Endothelial cell of umbilical vein (primary cell): ENCODE measurements at regions not wholly inside any gene's neighbourhood (a gene's known extent, or its start where the extent isn't known, plus 50 kb on each side); places are given as distances from the start of the nearest gene placed in this dataset.

Experiments used
- BruUV-seq: library from RNA; stranded (reverse); fragments of 400-500 nt; replicated peaks from 2 replicates; lab custom pipeline; 2021; lab: Mats Ljungman, UMichigan
- CTCF ChIA-PET: fragments of 300-600, 350-600 bp; sonication (Branson Sonifier 250); formaldehyde crosslinking; loops from one replicate; lab custom pipeline; 2021; ENCODE audit warnings: antibody characterized with exemption, inconsistent platforms; lab: Charles Lee
- POLR2A ChIA-PET: fragments of 300-600, 350-600 bp; sonication (Branson Sonifier 250); formaldehyde crosslinking; loops from one replicate; lab custom pipeline; 2021; ENCODE audit warnings: antibody characterized with exemption, inconsistent platforms; lab: Charles Lee
- DNase-seq: peaks from one replicate; pipeline ENCODE4 v3.0.0-alpha.2; 2011; ENCODE audit warnings: low read depth, low spot score
- FAIRE-seq: peaks from 2 replicates; lab custom pipeline; 2011; peaks lifted over from hg19 to GRCh38; lab: Jason Lieb, UNC
- H2AFZ ChIP-seq: 2 replicates; pipeline ENCODE4 v1.6.0; 2012; ENCODE audit warnings: low read depth, low read length, control low read depth, inconsistent platforms
- H3K27ac ChIP-seq: 2 replicates; pipeline ENCODE4 v1.5.1; 2011; ENCODE audit warnings: low read depth, mild to moderate bottlenecking, control low read depth, low read length, moderate library complexity; ENCODE audit not compliant: insufficient read depth
- H3K27me3 ChIP-seq, 2 experiments: 2 replicates each; pipeline versions ENCODE4 v1.6.0 to v1.6.1; 2011; ENCODE audit warnings: low read length in 2 of 2, mixed read lengths in 1 of 2; ENCODE audit not compliant: control insufficient read depth in 2 of 2, insufficient read depth in 2 of 2
- H3K36me3 ChIP-seq, 2 experiments: 2 replicates in 1 of 2; 3 replicates in 1 of 2; pipeline ENCODE4 v1.5.1; 2011; ENCODE audit warnings: low read length in 2 of 2, mild to moderate bottlenecking in 1 of 2, moderate library complexity in 1 of 2; ENCODE audit not compliant: control insufficient read depth in 2 of 2, insufficient read depth in 2 of 2; ENCODE audit errors: extremely low read depth in 1 of 2
- H3K4me1 ChIP-seq: 3 replicates; pipeline ENCODE4 v1.5.1; 2011; ENCODE audit warnings: mild to moderate bottlenecking, low read length; ENCODE audit not compliant: control insufficient read depth, insufficient read depth; ENCODE audit errors: extremely low read depth
- H3K4me2 ChIP-seq: 2 replicates; pipeline ENCODE4 v1.6.1; 2011; ENCODE audit warnings: low read length, control low read depth, mixed read lengths; ENCODE audit not compliant: insufficient read depth
- H3K4me3 ChIP-seq, 3 experiments: fragments of 200-600 bp in 1 of 3; sonication (generic), shearing (Covaris generic) in 1 of 3; replicated peaks in 1 of 3; 2 replicates each; pipeline ENCODE4 v1.5.1; 2011 to 2016; ENCODE audit warnings: control low read depth in 3 of 3, low read length in 3 of 3, mild to moderate bottlenecking in 2 of 3, inconsistent platforms in 1 of 3, low read depth in 1 of 3, moderate library complexity in 1 of 3; ENCODE audit not compliant: insufficient read depth in 1 of 3
- H3K79me2 ChIP-seq: 2 replicates; pipeline ENCODE4 v1.6.0; 2012; ENCODE audit warnings: low read length, inconsistent platforms; ENCODE audit not compliant: control insufficient read depth, insufficient read depth
- H3K9ac ChIP-seq: replicated peaks from 2 replicates; pipeline ENCODE3; 2011; ENCODE audit warnings: low read length, control low read depth; ENCODE audit not compliant: insufficient read depth; ENCODE audit errors: extremely low read depth
- H3K9me1 ChIP-seq: replicated peaks from 3 replicates; pipeline ENCODE4 v1.6.0; 2011; ENCODE audit warnings: mild to moderate bottlenecking, low read length; ENCODE audit not compliant: control insufficient read depth, insufficient read depth; ENCODE audit errors: extremely low read depth
- H3K9me3 ChIP-seq: replicated peaks from 2 replicates; pipeline ENCODE4 v1.5.1; 2012; ENCODE audit warnings: low read length, inconsistent platforms; ENCODE audit not compliant: control insufficient read depth, insufficient read depth
- H4K20me1 ChIP-seq: replicated peaks from 2 replicates; pipeline ENCODE3; 2011; ENCODE audit warnings: mild to moderate bottlenecking, low read length; ENCODE audit not compliant: control insufficient read depth, insufficient read depth; ENCODE audit errors: extremely low read depth
- EZH2 ChIP-seq: IDR thresholded peaks from 2 replicates; pipeline ENCODE4 v1.6.1; 2012; ENCODE audit warnings: borderline replicate concordance, low read depth, mild to moderate bottlenecking, moderate library complexity, low read length, inconsistent platforms; ENCODE audit not compliant: severe bottlenecking
- FOS ChIP-seq: IDR thresholded peaks from 2 replicates; pipeline ENCODE4 v1.6.1; 2011; ENCODE audit warnings: mild to moderate bottlenecking, low read length, moderate library complexity, borderline replicate concordance; ENCODE audit not compliant: insufficient read depth
- GATA2 ChIP-seq: IDR thresholded peaks from 2 replicates; pipeline ENCODE4 v1.7.0; 2011; ENCODE audit warnings: low read depth, mild to moderate bottlenecking, moderate library complexity, mixed read lengths, low read length; ENCODE audit not compliant: insufficient read length, insufficient read depth
- JUN ChIP-seq: IDR thresholded peaks from 2 replicates; pipeline ENCODE4 v1.6.1; 2011; ENCODE audit warnings: borderline replicate concordance, low read depth; ENCODE audit not compliant: insufficient read length, insufficient read depth
- MYC ChIP-seq: IDR thresholded peaks from one replicate; pipeline ENCODE4 v1.6.1; 2011; ENCODE audit warnings: mild to moderate bottlenecking, low read depth, low read length
- POLR2A ChIP-seq: IDR thresholded peaks from 2 replicates; pipeline ENCODE4 v1.6.1; 2012; ENCODE audit warnings: low read depth, mild to moderate bottlenecking, control low read depth, low read length
- POLR2AphosphoS5 ChIP-seq: IDR thresholded peaks from 2 replicates; pipeline ENCODE4 v1.6.1; 2012; ENCODE audit warnings: low read depth, mild to moderate bottlenecking, control low read depth, low read length, moderate library complexity; ENCODE audit not compliant: insufficient read depth
- dilution Hi-C: fragments of 300-500 bp; cut with MboI; formaldehyde crosslinking; loops from one replicate; pipeline ENCODE4 v1.15.0; 2019; ENCODE audit warnings: low sequenced_read_pairs; ENCODE audit not compliant: extremely low pct_ligation_motif_present
- intact Hi-C: fragments of 100-400 bp; cut with micrococcal nuclease; formaldehyde crosslinking; loops from one replicate; pipeline ENCODE4 v1.10.0; 2022
- TF ChIP-seq, protein P1 (sequence below), 2 donors: IDR thresholded peaks; 1 replicate in 1 of 2; 2 replicates in 1 of 2; pipeline ENCODE4 v1.5.1; 2011; ENCODE audit warnings: low read length in 2 of 2, mild to moderate bottlenecking in 2 of 2, moderate library complexity in 2 of 2, control low read depth in 1 of 2, inconsistent platforms in 1 of 2, low read depth in 1 of 2; ENCODE audit not compliant: insufficient read depth in 1 of 2; ENCODE audit errors: extremely low read depth in 1 of 2
- TF ChIP-seq, protein P2 (sequence below): IDR thresholded peaks from 2 replicates; pipeline ENCODE4 v1.6.1; 2011; ENCODE audit not compliant: insufficient read depth, insufficient read length

DNA sequence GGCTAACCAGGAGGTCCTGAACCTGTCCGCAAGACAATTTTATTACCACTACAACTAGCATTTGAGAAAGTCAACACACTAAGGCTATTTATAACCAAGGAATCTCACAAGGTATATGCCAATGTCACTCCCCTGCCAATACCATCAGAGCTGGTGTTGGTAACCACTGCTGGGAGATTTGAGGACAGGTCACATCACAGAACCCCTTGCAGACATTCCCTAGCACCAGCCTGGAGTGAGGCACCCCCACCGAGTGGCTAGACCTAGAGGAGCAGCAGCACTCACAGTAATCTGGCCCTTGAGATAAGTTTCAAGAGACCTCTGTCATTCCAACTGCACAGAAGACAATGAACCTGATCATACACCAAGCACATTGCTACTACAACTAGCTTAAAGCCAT, 483.2 kb downstream of the MMUT start:
- Histone ChIP-seq H4K20me1 (no peaks in the 10 kb centered on the region), H3K9me3 (no peaks in the 10 kb centered on the region), H3K79me2 (no peaks in the 10 kb centered on the region), H3K9ac (no peak overlapping the region), H2AFZ (no peak overlapping the region), H3K27ac (no peak overlapping the region), H3K27me3 (no peaks in the 10 kb centered on the region), H3K4me2 (no peak overlapping the region), H3K36me3 (no peaks in the 10 kb centered on the region), H3K4me3 (no peak overlapping the region), H3K9me1 (no peaks in the 10 kb centered on the region), H3K4me1 (no peaks in the 10 kb centered on the region)
- no TSS peak for BruUV-seq
- dilution Hi-C loops (no loop called here), intact Hi-C loops (no loop called here)
- ChIA-PET CTCF (no interaction called here), POLR2A (no interaction called here)
- DNase-seq: no peak
- TF ChIP-seq, protein P1, sequence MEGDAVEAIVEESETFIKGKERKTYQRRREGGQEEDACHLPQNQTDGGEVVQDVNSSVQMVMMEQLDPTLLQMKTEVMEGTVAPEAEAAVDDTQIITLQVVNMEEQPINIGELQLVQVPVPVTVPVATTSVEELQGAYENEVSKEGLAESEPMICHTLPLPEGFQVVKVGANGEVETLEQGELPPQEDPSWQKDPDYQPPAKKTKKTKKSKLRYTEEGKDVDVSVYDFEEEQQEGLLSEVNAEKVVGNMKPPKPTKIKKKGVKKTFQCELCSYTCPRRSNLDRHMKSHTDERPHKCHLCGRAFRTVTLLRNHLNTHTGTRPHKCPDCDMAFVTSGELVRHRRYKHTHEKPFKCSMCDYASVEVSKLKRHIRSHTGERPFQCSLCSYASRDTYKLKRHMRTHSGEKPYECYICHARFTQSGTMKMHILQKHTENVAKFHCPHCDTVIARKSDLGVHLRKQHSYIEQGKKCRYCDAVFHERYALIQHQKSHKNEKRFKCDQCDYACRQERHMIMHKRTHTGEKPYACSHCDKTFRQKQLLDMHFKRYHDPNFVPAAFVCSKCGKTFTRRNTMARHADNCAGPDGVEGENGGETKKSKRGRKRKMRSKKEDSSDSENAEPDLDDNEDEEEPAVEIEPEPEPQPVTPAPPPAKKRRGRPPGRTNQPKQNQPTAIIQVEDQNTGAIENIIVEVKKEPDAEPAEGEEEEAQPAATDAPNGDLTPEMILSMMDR (IDR thresholded peaks at IDR 0.05; ENCODE audit: extremely low read depth in 1 of 2, insufficient read depth in 1 of 2, low read depth in 1 of 2, low read length in 2 of 2): no peak
- no peak for TF ChIP-seq POLR2AphosphoS5
- TF ChIP-seq, protein P2, sequence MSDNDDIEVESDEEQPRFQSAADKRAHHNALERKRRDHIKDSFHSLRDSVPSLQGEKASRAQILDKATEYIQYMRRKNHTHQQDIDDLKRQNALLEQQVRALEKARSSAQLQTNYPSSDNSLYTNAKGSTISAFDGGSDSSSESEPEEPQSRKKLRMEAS: no peak
- no peak for TF ChIP-seq FOS
- no peak for TF ChIP-seq EZH2
- no peak for TF ChIP-seq MYC
- no peak for TF ChIP-seq GATA2
- no peak for TF ChIP-seq JUN
- no peak for TF ChIP-seq POLR2A
- FAIRE-seq: no peak
